HG02763 (cell line): ENCODE measurements at regions not wholly inside any gene's neighbourhood (a gene's known extent, or its start where the extent isn't known, plus 50 kb on each side); places are given as distances from the start of the nearest gene placed in this dataset.

Experiments used
- ATAC-seq: cut with Tn5 transposase; IDR thresholded peaks from one replicate; pipeline ENCODE4 v1.9.1; 2021; ENCODE audit warnings: mild to moderate bottlenecking, moderate library complexity; ENCODE audit not compliant: unreplicated experiment

DNA sequence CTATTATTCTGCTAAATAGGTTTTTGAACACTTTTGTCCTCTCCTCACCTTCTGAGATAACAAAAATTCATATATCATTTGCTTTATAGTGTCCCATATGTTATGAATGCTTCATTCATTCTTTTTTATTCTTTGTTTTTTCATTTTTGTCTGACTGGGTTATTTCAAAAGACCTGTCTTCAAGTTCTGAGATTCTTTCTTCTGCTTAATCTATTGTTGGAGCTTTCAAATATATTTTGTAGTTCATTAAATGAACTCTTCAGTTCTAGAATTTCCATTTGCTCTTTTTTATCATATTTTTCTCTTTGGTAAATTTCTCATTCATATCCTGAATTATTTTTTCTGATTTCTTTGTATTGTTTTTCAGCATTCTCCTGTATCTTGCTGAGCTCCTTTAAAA lies 53.1 kb upstream of the SCIN start:
- no peak for ATAC-seq

DNA sequence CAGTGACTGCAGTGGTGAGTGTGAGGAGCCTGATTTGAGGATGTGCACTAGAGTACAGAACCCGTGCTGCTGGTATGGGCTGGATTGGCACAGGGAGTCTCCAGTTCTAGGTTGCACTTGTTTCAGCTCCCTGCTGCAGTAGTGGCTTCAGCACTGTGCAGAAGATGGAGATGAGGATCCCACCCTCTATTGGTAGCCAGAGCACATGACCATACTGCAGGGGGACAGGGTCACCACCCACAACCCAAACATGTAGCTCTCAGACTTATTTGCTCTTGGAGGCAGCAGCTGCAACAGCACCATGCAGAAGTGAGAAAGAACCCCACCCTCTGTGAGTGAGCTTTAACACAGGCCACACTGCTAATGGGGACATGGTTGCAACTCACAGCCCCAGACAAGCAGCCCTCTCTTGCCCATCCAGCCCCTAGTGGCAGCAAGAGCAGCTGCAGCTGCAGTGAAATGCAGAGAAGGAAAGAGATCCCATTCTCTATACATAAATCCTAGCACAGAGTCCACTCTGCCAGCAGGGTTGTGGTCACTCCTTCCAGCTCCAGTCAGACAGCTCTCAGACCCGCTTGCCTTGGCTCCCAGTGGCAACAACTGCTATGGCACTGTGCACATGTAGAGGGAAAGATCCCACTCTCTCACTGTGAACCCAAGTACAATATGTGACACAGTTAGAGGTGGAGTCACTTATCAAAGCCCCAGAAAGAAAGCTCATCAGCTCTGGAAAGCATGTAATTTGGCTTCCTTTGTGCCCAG lies 51.4 kb upstream of the SCIN start:
- peak; percentile 86 for ATAC-seq

DNA sequence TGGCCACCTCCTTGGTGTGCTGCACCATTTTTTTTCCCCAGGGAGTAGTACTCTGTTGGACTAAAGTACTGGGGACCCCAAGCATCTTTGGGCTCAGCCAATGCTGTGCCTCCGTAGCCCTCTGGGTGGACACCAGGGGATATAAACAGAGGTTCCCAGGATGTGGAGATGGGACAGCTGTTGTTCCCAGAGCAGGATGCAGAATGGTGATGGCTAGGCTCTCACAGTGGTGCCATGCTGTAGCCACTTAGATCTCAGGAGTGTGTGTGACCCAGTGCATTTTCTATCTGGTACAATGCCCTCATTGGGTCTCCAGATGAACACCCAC lies 50.9 kb upstream of the SCIN start:
- ATAC-seq, result no peak
